ENCODE measurements at regions not wholly inside any gene's neighbourhood (a gene's known extent, or its start where the extent isn't known, plus 50 kb on each side); places are given as distances from the start of the nearest gene placed in this dataset.

GRCh38 chr5:8005416-8005815, 136.5 kb downstream of the MTRR start:
- no peak for TF ChIP-seq CTCF (IDR thresholded peaks at IDR 0.05)
- no peak for TF ChIP-seq POLR2A (IDR thresholded peaks at IDR 0.05)
